ENCODE measurements at regions not wholly inside any gene's neighbourhood (a gene's known extent, or its start where the extent isn't known, plus 50 kb on each side); places are given as distances from the start of the nearest gene placed in this dataset.

- no peaks in the 10 kb centered on the region for H3K4me1 ChIP-seq (replicated peaks in 1 of 2; ENCODE audit: control insufficient read depth in 2 of 2, insufficient read depth in 2 of 2, low read length in 2 of 2)
- FAIRE-seq (no peak), DNase-seq (ENCODE audit: extremely low read depth in 1 of 4, low spot score in 3 of 4) (no peak), ATAC-seq (no peak)
- H4K20me1 ChIP-seq (replicated peaks; ENCODE audit: control insufficient read depth, insufficient read depth, low read length): no peaks in the 10 kb centered on the region
- H3K27ac ChIP-seq (ENCODE audit: extremely low read depth, low read depth, low read length): no peak overlapping the region
- ChIA-PET POLR2A (no interaction called here), CTCF (ENCODE audit: low intra/inter-chr PET ratio) (no interaction called here)
- H3K9me1 ChIP-seq (ENCODE audit: control insufficient read depth, insufficient read depth, low read length): no peaks in the 10 kb centered on the region
- no peaks in the 10 kb centered on the region; the same call in 2 of the 3 replicates for H3K36me3 ChIP-seq (ENCODE audit: control insufficient read depth, insufficient read depth, low read length)
- no peak overlapping the region for H3K4me3 ChIP-seq
- TF ChIP-seq GABPA (tag; conservative IDR thresholded peaks at IDR 0.05; ENCODE audit: low read depth) (no peak), SP2 (IDR thresholded peaks at IDR 0.05; ENCODE audit: extremely low read depth, low read depth, low read length, poor library complexity, severe bottlenecking) (no peak), ZNF121 (CRISPR knock-in tag; conservative IDR thresholded peaks at IDR 0.05) (no peak), TEAD1 (CRISPR knock-in tag; IDR thresholded peaks at IDR 0.05) (no peak), SAFB2 (IDR thresholded peaks at IDR 0.05; ENCODE audit: borderline replicate concordance, low read depth, low read length, severe bottlenecking) (no peak), PHTF2 (CRISPR knock-in tag; IDR thresholded peaks at IDR 0.05) (no peak), HCFC1 (IDR thresholded peaks at IDR 0.05; ENCODE audit: low read depth, low read length) (no peak), ZNF436 (CRISPR knock-in tag; IDR thresholded peaks at IDR 0.05) (no peak), ETS2 (tag; IDR thresholded peaks at IDR 0.05; ENCODE audit: borderline replicate concordance, poor library complexity, severe bottlenecking) (no peak), SUPT5H (IDR thresholded peaks at IDR 0.05) (no peak), ERF (CRISPR knock-in tag; IDR thresholded peaks at IDR 0.05) (no peak), RAD21 (CRISPR knock-in tag; conservative IDR thresholded peaks at IDR 0.05 in 1 of 2, IDR thresholded peaks at IDR 0.05 in 1 of 2) (no peak), ZNF780A (CRISPR knock-in tag; IDR thresholded peaks at IDR 0.05) (no peak), ZNF707 (CRISPR knock-in tag; conservative IDR thresholded peaks at IDR 0.05) (no peak), PCBP1 (IDR thresholded peaks at IDR 0.05; ENCODE audit: low read depth, low read length, poor library complexity, severe bottlenecking) (no peak)
- TF ChIP-seq, protein P1, sequence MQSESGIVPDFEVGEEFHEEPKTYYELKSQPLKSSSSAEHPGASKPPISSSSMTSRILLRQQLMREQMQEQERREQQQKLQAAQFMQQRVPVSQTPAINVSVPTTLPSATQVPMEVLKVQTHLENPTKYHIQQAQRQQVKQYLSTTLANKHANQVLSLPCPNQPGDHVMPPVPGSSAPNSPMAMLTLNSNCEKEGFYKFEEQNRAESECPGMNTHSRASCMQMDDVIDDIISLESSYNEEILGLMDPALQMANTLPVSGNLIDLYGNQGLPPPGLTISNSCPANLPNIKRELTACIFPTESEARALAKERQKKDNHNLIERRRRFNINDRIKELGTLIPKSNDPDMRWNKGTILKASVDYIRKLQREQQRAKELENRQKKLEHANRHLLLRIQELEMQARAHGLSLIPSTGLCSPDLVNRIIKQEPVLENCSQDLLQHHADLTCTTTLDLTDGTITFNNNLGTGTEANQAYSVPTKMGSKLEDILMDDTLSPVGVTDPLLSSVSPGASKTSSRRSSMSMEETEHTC (IDR thresholded peaks at IDR 0.05): no peak
- intact Hi-C loops (cut with micrococcal nuclease): no loop called here
- in situ Hi-C loops (cut with MboI): no loop called here
- no peak overlapping the region for H3K9ac ChIP-seq (ENCODE audit: insufficient read depth in 1 of 2, low read depth in 2 of 2, low read length in 2 of 2)
- no peak overlapping the region for H2AFZ ChIP-seq (ENCODE audit: low read depth, low read length)
- BruUV-seq (replicated peaks): no TSS peak
- H3K9me3 ChIP-seq (replicated peaks; ENCODE audit: control insufficient read depth, insufficient read depth, low read depth, low read length): no peaks in the 10 kb centered on the region
- no peaks in the 10 kb centered on the region for H3K79me2 ChIP-seq (ENCODE audit: control insufficient read depth, insufficient read depth, low read length)
- 55% methylated on average over 3 of the region's 3 CpGs for WGBS (ENCODE audit: insufficient coverage, low coverage, missing lambda C conversion rate)
- H3K27me3 ChIP-seq (ENCODE audit: control insufficient read depth in 2 of 2, insufficient read depth in 2 of 2, low read length in 2 of 2): no peaks in the 10 kb centered on the region
- no peak overlapping the region for H3K4me2 ChIP-seq (ENCODE audit: insufficient read depth, low read length)
Measured at GRCh38 chr16:27678955-27679354, 129.0 kb downstream of the KATNIP start.
